Stimulated activated CD4-positive, alpha-beta T cell treated with anti-CD3 and anti-CD28 coated beads, Interleukin-15, amount 100 ng/mL, for 1 hour (primary cell): ENCODE measurements at regions not wholly inside any gene's neighbourhood (a gene's known extent, or its start where the extent isn't known, plus 50 kb on each side); places are given as distances from the start of the nearest gene placed in this dataset.

ENCODE experiments used
- DNase-seq, 2 donors: peaks; one replicate each; pipeline ENCODE4 v3.0.0-alpha.2; 2020; ENCODE audit warnings: low read depth in 1 of 2, low spot score in 1 of 2

GRCh38 chr13:76131551-76131950 lies 495.4 kb downstream of the LMO7 start:
- DNase-seq, result no peak

GRCh38 chr13:76129305-76130000 lies 493.3 kb downstream of the LMO7 start:
- DNase-seq, result no peak

- DNase-seq, result no peak
Measured at GRCh38 chr13:76127922-76128321, 491.8 kb downstream of the LMO7 start.

GRCh38 chr13:76123548-76123947 lies 487.4 kb downstream of the LMO7 start:
- DNase-seq, result no peak

GRCh38 chr13:76116751-76117360 lies 480.7 kb downstream of the LMO7 start:
- DNase-seq, result no peak

- no peak for DNase-seq
Measured at GRCh38 chr13:76106763-76107162, 470.6 kb downstream of the LMO7 start.

GRCh38 chr13:76094645-76095044 lies 458.5 kb downstream of the LMO7 start:
- no peak for DNase-seq

- DNase-seq, result no peak
Measured at GRCh38 chr13:76091076-76091475, 454.9 kb downstream of the LMO7 start.

GRCh38 chr13:76086729-76087128 lies 450.6 kb downstream of the LMO7 start:
- DNase-seq, result no peak

- DNase-seq, result no peak
Measured at GRCh38 chr13:76067850-76068249, 431.7 kb downstream of the LMO7 start.

GRCh38 chr13:76053181-76053580 lies 417.1 kb downstream of the LMO7 start:
- DNase-seq, result no peak

- no peak for DNase-seq
Measured at GRCh38 chr13:76049376-76049746, 413.2 kb downstream of the LMO7 start.

- no peak for DNase-seq
Measured at GRCh38 chr13:76048675-76049375, 412.7 kb downstream of the LMO7 start.

- DNase-seq, result no peak
Measured at GRCh38 chr13:76048131-76048530, 412.0 kb downstream of the LMO7 start.

- DNase-seq, result no peak
Measured at GRCh38 chr13:76043874-76044273, 407.7 kb downstream of the LMO7 start.

- no peak for DNase-seq
Measured at GRCh38 chr13:76038920-76039716, 403.0 kb downstream of the LMO7 start.

GRCh38 chr13:76036176-76036575 lies 400.0 kb downstream of the LMO7 start:
- no peak for DNase-seq

GRCh38 chr13:76035711-76036110 lies 399.6 kb downstream of the LMO7 start:
- no peak for DNase-seq

- DNase-seq, result no peak
Measured at GRCh38 chr13:76029706-76030105, 393.6 kb downstream of the LMO7 start.

GRCh38 chr13:76029088-76029487 lies 393.0 kb downstream of the LMO7 start:
- DNase-seq, result no peak

GRCh38 chr13:76027131-76027530 lies 391.0 kb downstream of the LMO7 start:
- no peak for DNase-seq

- DNase-seq, result no peak
Measured at GRCh38 chr13:76025392-76025791, 389.3 kb downstream of the LMO7 start.
